ENCODE measurements at regions not wholly inside any gene's neighbourhood (a gene's known extent, or its start where the extent isn't known, plus 50 kb on each side); places are given as distances from the start of the nearest gene placed in this dataset.

DNA sequence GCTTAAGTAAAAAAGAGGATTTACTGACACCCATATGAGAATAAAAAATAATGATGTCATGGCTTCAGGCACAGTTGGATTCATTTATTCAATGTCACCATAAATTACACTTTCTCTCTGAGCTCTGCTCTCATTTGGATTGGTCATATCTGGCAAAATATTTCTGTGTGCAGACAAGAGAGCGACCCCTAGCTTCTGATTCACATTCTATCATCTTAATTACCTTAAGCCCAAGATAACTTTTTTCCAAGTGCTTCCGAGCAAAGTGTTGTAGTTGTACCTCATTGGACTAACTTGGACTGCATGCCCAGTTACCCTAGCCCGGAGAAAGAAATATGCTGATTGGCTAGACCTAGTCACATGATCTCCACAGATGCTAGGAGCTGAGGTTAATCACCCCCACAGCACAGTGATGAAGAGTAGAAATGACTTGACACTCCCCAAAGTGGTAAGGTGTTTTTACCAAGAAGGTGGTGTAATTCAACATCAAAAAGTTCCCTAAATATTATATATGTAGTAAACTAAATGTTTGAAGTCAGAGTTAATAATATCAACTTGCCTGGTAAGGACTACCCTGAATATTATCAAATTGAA, 552.2 kb upstream of the SUCLG2 start:
- TF ChIP-seq, protein P1, sequence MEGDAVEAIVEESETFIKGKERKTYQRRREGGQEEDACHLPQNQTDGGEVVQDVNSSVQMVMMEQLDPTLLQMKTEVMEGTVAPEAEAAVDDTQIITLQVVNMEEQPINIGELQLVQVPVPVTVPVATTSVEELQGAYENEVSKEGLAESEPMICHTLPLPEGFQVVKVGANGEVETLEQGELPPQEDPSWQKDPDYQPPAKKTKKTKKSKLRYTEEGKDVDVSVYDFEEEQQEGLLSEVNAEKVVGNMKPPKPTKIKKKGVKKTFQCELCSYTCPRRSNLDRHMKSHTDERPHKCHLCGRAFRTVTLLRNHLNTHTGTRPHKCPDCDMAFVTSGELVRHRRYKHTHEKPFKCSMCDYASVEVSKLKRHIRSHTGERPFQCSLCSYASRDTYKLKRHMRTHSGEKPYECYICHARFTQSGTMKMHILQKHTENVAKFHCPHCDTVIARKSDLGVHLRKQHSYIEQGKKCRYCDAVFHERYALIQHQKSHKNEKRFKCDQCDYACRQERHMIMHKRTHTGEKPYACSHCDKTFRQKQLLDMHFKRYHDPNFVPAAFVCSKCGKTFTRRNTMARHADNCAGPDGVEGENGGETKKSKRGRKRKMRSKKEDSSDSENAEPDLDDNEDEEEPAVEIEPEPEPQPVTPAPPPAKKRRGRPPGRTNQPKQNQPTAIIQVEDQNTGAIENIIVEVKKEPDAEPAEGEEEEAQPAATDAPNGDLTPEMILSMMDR (IDR thresholded peaks at IDR 0.05) = no peak
- Histone ChIP-seq H3K4me1 (ENCODE audit: low read depth) (no peaks in the 10 kb centered on the region), H3K9me3 (no peaks in the 10 kb centered on the region), H3K36me3 (ENCODE audit: low read depth) (no peaks in the 10 kb centered on the region), H3K4me3 (no peak overlapping the region)
- ATAC-seq (no peak), DNase-seq (no peak)
- intact Hi-C loops (cut with DNase I, micrococcal nuclease) = no loop called here

DNA sequence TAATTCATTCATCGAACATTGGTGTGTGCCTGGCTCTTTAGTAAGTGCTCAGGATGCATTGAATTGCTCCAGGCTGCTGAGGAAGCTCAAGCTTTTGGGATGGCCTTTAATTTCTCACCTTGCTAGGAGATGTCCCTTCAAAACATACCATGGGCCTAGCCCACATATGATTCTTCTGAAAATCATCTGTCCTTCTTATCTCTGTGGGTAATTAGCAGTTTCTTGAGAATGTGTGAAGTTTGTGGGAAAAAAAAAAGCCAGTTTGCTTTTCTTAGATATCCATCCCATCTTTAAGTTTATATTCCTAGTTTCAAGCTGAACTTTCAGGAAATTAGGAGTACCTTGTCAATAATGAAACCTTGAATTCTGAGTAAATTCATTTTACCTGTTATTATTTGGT, 532.3 kb upstream of the SUCLG2 start:
- ATAC-seq (no peak), DNase-seq (no peak)
- Histone ChIP-seq H3K36me3 (ENCODE audit: low read depth) (no peaks in the 10 kb centered on the region), H3K9me3 (no peaks in the 10 kb centered on the region), H3K4me1 (ENCODE audit: low read depth) (no peaks in the 10 kb centered on the region), H3K4me3 (no peak overlapping the region)
- intact Hi-C loops (cut with DNase I, micrococcal nuclease) = no loop called here
- TF ChIP-seq, protein P1 (IDR thresholded peaks at IDR 0.05) = no peak

DNA sequence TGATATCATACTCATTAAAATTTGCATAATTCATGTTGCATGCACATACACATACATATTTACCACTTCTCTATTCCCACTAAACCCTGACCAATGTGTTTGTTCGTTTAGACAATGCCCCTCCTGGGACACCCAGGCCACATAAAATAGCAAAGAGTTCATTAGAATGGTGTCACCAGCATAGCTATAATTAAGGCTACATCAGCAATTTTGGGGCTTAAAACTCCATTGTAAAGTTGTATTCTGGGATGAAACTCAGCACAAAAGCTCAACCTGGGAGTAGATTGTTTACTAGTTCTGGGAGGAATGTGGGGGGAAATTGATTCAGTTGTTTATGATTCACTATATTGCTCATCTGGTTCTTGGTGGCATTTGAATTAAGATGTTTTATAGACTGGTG, 522.2 kb upstream of the SUCLG2 start:
- Histone ChIP-seq H3K4me3 (no peak overlapping the region), H3K4me1 (ENCODE audit: low read depth) (no peaks in the 10 kb centered on the region), H3K36me3 (ENCODE audit: low read depth) (no peaks in the 10 kb centered on the region), H3K9me3 (peaks cover 19% of the 10 kb centered on the region)
- DNase-seq (no peak), ATAC-seq (no peak)
- intact Hi-C loops (cut with DNase I, micrococcal nuclease) = no loop called here
- TF ChIP-seq, protein P1 (IDR thresholded peaks at IDR 0.05) = no peak

DNA sequence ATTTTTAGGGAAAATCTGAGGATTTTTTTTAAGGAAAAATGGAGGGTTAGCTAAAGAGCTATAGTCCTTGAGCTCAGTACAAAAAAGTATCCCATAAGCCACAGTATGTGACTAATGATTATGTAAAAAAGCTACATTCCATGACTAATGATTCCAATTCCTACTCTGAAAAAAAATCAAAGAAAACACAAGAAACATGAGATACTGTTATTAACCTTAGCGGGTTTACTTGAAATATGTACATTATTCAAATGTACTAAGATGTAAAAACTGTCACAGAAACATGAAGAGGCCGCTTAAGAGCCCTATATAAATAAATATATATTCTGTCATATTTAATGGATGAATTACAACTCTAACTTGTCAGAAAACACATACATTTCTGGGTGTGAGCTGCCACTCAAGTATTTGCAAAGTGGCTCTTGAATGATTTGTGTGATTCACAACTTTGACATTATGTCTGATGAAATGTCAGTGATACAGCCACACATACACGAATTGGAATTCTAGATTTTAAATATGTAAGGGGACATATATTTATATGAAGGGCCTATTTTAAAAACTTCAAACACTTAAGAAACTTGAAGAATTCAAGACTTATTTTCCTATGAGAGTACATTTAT, 518.7 kb upstream of the SUCLG2 start:
- intact Hi-C loops (cut with DNase I, micrococcal nuclease) = no loop called here
- H3K9me3 ChIP-seq = peaks cover 33% of the 10 kb centered on the region
- TF ChIP-seq, protein P1 (IDR thresholded peaks at IDR 0.05) = no peak
- no peaks in the 10 kb centered on the region for H3K4me1 ChIP-seq (ENCODE audit: low read depth)
- DNase-seq (no peak), ATAC-seq (no peak)
- H3K4me3 ChIP-seq = no peak overlapping the region
- no peaks in the 10 kb centered on the region for H3K36me3 ChIP-seq (ENCODE audit: low read depth)

DNA sequence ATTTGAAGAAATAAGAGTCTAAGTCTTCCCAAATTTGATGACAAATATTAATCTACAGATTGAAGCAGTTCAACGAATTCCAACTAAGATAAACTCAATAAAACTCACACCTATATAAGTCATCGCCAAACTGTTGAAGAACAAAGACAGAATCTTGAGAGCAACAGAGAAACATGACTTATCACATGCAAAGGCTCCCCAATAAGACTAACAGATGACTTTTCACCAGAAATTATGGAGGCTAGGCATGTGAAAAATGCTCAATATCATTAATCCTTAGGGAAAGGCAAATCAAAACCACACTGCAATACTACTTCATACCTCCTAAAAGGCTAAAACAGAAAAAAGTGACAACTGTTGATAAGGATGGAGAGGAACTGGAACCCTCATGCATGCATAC, 517.6 kb upstream of the SUCLG2 start:
- DNase-seq = no peak
- TF ChIP-seq, protein P1 (IDR thresholded peaks at IDR 0.05) = no peak
- ATAC-seq = no peak
- Histone ChIP-seq H3K4me1 (ENCODE audit: low read depth) (no peaks in the 10 kb centered on the region), H3K4me3 (no peak overlapping the region), H3K9me3 (peaks cover 33% of the 10 kb centered on the region), H3K36me3 (ENCODE audit: low read depth) (no peaks in the 10 kb centered on the region)
- intact Hi-C loops (cut with DNase I, micrococcal nuclease) = no loop called here

Measured in mucosa of descending colon (tissue), 3 donors.